ENCODE measurements at regions not wholly inside any gene's neighbourhood (a gene's known extent, or its start where the extent isn't known, plus 50 kb on each side); places are given as distances from the start of the nearest gene placed in this dataset.

DNA sequence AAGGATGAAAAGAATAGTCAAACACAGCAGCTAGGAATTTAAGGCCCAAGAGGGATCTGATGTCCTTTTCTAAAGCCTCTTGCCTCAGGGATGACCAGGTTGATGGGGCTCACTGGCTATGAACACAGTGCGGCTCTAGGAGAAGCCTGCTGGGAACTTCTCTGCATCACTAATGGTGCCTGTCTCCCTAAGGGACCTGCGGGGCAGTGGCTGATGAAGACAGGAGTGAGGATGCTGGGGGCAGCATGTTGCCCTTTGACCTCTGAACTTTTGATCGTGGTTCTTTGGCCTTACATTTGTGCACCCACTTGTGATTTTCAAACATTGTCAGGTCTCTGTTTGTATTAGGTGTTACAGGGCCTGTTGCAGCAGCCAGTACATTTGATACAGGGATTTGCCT lies 64.9 kb upstream of the KLHL25 start:
- TF ChIP-seq CTCF (IDR thresholded peaks at IDR 0.05) (no peak), POLR2A (IDR thresholded peaks at IDR 0.05) (no peak)

Data from right lobe of liver (tissue), 4 donors.